Neural progenitor cell (in vitro differentiated cells): ENCODE measurements at regions not wholly inside any gene's neighbourhood (a gene's known extent, or its start where the extent isn't known, plus 50 kb on each side); places are given as distances from the start of the nearest gene placed in this dataset.

ENCODE experiments used
- EZH2 ChIP-seq: fragments of 200-600 bp; sonication (generic); IDR thresholded peaks from 2 replicates; pipeline ENCODE4 v1.6.1; 2017; ENCODE audit warnings: antibody characterized with exemption, mild to moderate bottlenecking, moderate library complexity
- EZH2phosphoT487 ChIP-seq: fragments of 200-600 bp; sonication (generic); IDR thresholded peaks from 2 replicates; pipeline ENCODE4 v1.6.1; 2017; ENCODE audit warnings: antibody characterized with exemption
- TF ChIP-seq, protein P1 (sequence below): fragments of 200-600 bp; sonication (generic); IDR thresholded peaks from 2 replicates; pipeline ENCODE4 v1.5.1; 2017; ENCODE audit warnings: antibody characterized with exemption, mild to moderate bottlenecking

DNA sequence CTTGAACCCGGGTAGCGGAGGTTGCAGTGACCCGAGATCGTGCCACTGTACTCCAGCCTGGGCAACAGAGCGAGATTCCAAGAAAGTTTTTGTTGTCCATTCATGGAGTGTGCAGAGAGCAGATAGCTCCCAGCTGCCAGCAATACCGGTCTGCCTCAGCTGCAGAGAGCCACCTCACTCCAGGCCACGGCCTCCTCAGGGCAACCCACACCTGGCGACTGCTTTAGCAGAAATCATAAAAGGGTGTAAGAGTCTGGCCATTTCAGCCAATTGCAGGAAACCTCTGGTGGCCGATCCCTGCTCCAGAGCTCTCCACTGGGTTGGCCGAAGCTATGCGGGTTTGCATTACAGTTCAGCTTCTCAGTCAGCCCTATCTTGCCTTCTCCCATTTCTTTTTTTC is 227.4 kb upstream of the BCOR start:
- TF ChIP-seq, protein P1, sequence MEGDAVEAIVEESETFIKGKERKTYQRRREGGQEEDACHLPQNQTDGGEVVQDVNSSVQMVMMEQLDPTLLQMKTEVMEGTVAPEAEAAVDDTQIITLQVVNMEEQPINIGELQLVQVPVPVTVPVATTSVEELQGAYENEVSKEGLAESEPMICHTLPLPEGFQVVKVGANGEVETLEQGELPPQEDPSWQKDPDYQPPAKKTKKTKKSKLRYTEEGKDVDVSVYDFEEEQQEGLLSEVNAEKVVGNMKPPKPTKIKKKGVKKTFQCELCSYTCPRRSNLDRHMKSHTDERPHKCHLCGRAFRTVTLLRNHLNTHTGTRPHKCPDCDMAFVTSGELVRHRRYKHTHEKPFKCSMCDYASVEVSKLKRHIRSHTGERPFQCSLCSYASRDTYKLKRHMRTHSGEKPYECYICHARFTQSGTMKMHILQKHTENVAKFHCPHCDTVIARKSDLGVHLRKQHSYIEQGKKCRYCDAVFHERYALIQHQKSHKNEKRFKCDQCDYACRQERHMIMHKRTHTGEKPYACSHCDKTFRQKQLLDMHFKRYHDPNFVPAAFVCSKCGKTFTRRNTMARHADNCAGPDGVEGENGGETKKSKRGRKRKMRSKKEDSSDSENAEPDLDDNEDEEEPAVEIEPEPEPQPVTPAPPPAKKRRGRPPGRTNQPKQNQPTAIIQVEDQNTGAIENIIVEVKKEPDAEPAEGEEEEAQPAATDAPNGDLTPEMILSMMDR, result no peak
- TF ChIP-seq EZH2 (no peak), EZH2phosphoT487 (no peak)
